ENCODE measurements at regions not wholly inside any gene's neighbourhood (a gene's known extent, or its start where the extent isn't known, plus 50 kb on each side); places are given as distances from the start of the nearest gene placed in this dataset.

DNA sequence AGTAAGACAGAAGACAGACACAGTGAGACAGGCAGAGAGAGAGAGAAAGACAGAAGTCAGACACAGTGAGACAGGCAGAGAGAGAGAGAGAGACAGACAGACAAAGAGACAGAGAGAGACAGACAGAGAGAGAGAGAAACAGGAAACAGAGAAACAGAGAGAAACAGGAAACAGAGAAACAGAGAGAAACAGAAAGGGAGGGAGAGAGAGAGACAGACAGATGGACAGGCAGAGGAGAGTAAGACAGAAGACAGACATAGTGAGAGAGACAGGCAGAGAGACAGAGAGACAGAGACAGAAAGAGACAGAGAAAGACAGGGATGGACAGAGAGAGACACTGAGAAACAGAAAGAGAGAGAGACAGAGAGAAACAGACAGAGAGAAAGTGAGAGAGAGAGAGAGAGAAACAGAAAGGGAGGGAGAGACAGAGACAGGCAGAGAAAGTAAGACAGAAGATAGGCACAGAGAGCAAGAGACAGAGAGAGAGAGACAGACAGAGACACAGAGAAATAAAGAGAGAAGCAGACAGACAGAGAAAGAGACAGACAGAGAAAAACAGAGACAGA is 109.3 kb upstream of the ANKRD30BL start:
- TF ChIP-seq CEBPB (IDR thresholded peaks at IDR 0.05) (no peak), TAF1 (IDR thresholded peaks at IDR 0.05; ENCODE audit: low read depth) (no peak), EP300 (IDR thresholded peaks at IDR 0.05; ENCODE audit: borderline replicate concordance) (no peak), TCF12 (IDR thresholded peaks at IDR 0.05; ENCODE audit: low read depth) (no peak), EGR1 (IDR thresholded peaks at IDR 0.05) (no peak), FOXM1 (IDR thresholded peaks at IDR 0.05; ENCODE audit: borderline replicate concordance, low read depth) (no peak), TEAD4 (IDR thresholded peaks at IDR 0.05) (no peak), RAD21 (IDR thresholded peaks at IDR 0.05; ENCODE audit: low read depth) (no peak), NFIC (IDR thresholded peaks at IDR 0.05) (no peak)
- TF ChIP-seq, protein P1, sequence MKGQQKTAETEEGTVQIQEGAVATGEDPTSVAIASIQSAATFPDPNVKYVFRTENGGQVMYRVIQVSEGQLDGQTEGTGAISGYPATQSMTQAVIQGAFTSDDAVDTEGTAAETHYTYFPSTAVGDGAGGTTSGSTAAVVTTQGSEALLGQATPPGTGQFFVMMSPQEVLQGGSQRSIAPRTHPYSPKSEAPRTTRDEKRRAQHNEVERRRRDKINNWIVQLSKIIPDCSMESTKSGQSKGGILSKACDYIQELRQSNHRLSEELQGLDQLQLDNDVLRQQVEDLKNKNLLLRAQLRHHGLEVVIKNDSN (IDR thresholded peaks at IDR 0.05): no peak
- TF ChIP-seq, protein P2, sequence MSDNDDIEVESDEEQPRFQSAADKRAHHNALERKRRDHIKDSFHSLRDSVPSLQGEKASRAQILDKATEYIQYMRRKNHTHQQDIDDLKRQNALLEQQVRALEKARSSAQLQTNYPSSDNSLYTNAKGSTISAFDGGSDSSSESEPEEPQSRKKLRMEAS (IDR thresholded peaks at IDR 0.05): no peak
- TF ChIP-seq, protein P3, sequence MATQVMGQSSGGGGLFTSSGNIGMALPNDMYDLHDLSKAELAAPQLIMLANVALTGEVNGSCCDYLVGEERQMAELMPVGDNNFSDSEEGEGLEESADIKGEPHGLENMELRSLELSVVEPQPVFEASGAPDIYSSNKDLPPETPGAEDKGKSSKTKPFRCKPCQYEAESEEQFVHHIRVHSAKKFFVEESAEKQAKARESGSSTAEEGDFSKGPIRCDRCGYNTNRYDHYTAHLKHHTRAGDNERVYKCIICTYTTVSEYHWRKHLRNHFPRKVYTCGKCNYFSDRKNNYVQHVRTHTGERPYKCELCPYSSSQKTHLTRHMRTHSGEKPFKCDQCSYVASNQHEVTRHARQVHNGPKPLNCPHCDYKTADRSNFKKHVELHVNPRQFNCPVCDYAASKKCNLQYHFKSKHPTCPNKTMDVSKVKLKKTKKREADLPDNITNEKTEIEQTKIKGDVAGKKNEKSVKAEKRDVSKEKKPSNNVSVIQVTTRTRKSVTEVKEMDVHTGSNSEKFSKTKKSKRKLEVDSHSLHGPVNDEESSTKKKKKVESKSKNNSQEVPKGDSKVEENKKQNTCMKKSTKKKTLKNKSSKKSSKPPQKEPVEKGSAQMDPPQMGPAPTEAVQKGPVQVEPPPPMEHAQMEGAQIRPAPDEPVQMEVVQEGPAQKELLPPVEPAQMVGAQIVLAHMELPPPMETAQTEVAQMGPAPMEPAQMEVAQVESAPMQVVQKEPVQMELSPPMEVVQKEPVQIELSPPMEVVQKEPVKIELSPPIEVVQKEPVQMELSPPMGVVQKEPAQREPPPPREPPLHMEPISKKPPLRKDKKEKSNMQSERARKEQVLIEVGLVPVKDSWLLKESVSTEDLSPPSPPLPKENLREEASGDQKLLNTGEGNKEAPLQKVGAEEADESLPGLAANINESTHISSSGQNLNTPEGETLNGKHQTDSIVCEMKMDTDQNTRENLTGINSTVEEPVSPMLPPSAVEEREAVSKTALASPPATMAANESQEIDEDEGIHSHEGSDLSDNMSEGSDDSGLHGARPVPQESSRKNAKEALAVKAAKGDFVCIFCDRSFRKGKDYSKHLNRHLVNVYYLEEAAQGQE (IDR thresholded peaks at IDR 0.05; ENCODE audit: low read depth): no peak
